ENCODE measurements at regions not wholly inside any gene's neighbourhood (a gene's known extent, or its start where the extent isn't known, plus 50 kb on each side); places are given as distances from the start of the nearest gene placed in this dataset.
"Not testable (repeated sequence)": the region's sequence is repeated elsewhere in the genome, so short reads cannot be mapped to it uniquely, and the experiment has no call there.

DNA sequence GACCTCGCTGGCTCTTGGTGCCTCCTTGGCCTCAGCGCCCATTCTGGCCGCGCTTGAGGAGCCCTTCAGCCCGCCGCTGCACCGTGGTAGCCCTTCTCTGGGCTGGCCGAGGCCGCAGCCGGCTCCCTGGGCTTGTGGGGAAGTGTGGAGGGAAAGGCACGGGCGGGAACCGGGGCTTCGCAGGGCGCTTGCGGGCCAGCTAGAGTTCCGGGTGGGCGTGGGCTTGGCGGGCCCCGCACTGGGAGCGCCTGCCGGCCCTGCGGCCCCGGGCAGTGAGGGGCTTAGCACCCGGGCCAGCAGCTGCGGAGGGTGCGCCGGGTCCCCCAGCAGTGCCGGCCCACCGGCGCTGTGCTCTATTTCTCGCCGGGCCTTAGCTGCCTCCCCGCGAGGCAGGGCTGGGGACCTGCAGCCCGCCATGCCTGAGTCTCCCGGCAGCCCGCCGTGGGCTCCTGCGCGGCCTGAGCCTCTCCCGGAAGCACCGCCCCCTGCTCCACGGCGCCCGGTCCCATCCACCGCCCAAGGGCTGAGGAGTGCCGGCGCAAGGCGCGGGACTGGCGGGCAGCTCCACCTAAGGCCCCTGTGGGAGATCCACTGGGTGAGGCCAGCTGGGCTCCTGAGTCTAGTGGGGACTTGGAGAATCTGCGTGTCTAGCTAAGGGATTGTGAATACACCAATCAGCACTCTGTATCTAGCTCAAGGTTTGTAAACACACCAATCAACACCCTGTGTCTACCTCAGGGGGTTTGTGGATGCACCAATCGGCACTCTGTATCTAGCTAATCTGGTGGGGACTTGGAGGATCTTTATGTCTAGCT, 141.1 kb downstream of the SLCO4C1 start:
- DNase-seq, result not testable (repeated sequence)

DNA sequence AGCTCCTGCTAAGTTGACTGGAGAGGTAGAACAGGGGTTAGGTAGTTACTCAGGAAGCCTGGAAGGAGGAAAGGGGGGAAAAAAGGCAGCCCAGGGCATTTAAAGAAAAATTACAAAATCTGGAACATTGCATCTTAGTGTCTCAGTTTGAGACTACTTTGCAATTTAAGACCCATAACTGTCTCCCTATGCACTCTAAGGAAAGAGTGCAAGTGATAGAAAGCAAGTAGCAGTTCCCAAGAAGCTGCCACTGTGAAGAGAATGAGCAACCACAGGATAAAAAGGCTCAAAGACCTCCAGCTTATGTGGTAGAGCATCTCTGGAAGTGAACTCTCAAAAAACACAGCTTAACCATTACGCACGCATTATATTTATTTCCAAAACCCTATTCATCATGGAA, 141.8 kb downstream of the SLCO4C1 start:
- no peak for DNase-seq

DNA sequence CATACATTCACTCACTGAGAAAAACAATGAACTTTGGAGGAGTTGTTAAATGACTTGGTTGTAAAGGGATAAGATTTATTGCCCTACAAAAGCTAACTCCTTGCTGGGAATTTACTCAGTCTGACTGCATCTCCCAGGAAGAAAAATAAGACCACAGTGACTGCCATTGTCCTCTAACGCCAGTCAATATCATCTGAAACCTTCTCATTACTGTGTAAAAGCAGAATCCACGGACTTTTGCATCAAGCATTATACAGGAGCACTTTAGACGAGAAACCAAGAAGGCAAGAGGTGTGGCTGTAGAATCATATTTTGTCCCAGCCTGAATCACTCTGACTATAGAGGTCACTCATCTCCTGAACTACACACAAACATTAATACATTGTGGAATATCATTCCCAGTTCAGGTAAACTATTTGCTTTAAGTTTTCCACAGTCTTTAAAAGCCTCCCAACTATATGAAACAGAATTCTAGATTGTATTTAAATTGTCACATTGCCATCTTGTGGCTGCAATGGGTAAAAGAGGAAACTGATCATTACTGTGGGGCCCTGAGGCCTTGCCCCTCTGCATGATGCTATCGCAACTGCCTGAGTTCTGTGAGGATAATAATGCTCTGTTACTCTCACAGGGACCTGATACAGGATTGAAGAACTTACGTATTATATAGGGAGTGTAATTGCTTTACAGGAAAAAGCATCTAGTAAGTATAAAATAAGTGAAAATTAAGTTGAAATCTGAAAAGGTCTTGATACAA, 142.9 kb downstream of the SLCO4C1 start:
- DNase-seq, result peak; percentile 4

DNA sequence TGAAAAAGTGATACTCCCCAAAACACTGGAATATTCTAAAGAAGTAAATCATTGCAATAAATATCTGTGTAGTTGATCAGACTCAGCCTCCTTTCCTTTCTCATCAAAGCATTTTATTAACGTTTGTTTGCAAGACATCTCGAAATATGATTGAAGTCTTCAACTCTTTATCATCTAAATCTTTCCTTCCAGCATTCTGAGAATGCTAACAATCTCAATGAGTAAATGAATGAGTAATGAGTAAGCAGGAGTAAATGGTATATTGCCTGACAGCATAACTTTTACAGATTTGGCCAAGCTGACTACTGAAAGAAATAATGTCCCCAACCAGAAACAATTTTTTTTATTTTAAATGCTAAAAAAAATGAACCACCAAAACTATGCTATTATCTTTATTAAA, 157.1 kb downstream of the SLCO4C1 start:
- no peak for DNase-seq

DNA sequence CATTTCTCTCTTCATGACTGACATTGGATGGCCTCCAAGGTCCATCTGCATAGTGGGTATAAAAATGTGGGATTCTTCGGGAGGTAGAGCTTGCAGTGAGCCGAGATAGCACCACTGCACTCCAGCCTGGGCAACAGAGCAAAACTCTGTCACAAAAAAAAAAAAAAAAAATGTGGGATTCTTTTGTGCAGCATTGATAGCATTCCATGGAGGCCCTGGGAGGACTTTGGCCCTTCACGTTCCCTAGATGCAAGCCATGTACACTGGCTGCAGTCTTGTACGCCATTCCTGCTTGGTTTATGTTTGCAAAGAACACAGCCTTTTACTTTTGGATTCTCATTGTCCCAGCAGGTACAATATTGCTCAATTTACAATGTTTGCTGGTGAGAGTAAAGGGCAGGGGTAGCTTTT, 157.8 kb downstream of the SLCO4C1 start:
- no peak for DNase-seq

DNA sequence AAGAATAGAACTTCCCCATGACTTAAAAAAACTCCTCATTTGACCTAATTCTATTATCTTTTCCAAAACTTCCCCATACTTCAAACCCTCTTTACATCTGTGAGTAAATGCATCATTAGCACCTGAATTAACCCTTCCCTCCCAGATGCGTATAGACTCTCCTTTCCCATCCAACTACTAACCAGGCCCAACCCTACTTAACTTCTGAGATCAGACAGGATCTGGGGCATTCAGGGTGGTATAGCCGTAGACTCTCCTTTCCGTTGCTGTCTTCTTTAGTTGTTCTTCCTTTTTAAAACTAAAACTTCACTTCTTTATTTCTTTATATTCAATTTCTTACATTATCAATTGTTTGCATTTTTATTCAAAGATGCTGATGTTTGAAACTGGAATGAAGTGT, 165.2 kb downstream of the SLCO4C1 start:
- no peak for DNase-seq

DNA sequence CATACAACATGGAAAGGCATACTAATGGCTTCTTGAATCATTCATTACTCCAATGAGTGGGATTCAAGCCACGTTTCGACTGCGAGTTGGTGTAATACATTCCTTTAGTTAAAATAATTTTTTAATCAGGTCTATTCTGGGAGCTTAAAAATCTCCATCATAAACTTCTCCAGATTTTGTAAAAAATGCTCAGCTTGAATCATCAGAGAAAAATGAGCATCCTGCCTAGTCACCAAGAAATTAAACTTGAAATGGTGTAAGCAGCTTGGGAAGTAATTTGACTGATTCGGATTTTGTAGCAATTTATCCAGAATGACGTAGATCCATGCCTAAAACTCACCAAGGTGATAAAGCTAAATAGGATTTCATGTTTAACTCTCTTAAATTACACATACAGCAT, 165.7 kb downstream of the SLCO4C1 start:
- DNase-seq, result no peak

DNA sequence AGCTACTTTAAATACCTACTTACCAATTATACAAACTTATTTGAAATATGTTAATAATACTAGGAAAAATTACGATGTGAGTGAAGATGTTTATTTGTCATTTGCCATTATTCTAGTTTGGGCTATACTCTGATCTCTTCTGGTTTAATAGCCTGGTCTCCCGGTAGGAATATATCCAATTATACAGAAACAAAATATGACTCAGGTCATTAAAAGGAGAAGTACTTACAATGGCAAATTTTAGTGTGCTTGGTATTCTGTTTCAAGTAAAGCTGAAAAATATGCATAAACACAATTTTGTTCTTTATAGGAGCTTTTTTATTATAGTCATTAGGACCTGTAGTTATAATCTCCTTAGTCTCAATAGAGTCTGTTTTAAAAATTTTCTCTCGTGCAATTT, 176.8 kb downstream of the SLCO4C1 start:
- DNase-seq, result no peak

DNA sequence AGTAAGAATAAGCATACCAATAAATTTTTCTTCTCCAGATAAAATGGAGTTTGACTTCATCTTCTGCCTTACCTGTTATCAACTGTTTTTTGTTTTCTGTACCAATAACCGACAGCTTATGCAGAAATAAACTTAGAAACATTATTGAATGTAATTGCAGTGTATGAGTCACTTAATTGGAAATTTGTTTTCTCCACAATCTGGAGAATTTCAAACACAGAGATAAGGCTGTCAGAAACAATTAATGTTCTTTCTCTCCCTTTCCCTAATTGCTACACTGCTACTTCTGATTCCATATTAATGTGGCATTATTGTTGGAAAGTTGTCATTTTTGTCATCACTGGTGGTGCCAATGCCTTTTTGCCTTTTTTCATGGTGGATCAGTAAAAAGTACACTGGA, 180.3 kb downstream of the SLCO4C1 start:
- no peak for DNase-seq

DNA sequence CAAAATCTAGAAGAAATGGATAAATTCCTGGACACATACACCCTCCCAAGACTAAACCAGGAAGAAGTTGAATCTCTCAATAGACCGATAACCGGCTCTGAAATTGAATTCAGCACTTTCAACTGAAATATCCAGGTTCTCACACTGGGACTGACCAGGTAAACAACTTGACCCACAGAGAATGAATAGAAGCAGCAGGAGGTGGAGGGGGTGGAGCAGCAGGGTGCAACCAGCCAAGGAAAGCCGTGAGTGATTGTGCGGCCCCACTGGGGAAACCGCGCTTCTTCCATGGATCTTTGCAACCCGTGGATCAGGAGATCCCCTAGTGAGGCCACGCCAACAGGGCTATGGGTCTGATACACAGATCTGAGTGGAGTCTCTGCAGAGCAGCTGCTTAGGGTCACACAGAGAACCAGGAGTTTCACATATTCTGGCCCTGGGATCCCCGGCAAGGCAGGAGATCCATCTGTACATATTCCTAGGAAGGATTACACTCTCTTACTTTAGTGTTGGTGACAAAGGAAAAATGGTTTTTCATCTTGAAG, 181.5 kb downstream of the SLCO4C1 start:
- no peak for DNase-seq

DNA sequence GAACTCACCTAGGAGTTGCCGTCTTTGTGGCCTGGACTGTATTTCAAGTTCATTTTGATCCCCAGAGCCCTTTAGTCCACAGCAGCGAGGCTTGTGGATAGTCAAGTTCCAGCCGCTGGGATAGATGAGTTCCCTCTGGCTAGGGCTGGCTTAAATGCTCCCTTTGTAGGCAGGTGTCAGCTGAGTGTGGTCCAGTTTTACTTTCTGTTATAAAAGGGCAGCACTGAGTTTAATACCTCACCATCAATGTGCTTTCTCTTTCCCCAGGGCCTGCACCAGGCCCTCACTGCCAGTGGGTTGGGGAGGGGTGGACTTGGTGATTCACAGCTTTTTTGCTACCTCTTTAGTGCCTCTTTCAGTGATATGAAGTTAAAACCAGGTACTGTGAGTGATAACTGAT, 188.2 kb downstream of the SLCO4C1 start:
- no peak for DNase-seq

DNA sequence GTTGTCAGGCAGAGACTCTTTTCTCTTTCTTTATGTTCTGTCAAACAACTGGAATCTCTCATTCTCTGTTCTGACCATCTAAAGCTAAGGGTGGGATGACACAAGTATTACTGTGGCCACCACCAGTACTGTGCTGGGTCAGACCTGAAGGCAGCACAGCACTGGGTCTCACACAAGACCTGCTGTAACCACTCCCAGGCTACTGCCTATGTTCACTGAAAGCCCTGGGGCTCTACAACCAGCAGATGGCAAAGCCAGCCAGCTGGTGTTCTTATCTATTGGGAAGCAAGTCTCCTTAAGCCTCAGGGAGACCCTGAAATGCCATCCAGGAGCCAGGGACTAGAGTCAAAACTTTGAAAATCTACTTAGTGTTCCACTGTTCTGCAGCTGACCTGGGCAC, 189.5 kb downstream of the SLCO4C1 start:
- no peak for DNase-seq

DNA sequence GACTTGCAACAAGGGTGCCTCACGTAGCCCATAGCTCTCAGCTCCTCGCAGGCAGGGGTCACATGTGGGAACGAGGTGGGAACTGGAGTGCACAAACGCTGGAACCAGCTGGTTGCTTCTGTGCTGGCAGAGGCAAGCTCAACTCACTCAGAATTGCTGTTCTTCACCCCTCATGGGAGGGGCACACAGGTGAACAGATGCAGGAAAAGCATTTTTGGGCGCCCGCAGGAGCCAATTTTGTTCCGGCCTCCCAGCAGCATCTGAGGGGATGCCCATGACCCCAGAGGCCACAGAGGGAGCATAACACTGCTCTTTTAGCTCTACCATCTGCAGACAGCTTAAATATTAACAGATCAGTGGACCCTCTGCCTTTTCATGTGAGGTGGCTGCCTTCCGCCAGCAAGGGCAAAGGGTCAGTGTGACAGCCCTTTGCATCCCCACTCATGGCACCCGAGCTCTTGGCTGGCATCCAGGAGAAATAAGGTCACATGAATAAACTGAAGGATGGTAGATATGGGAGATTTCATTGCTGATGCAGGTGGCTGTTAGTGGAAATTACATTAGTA, 196.2 kb downstream of the SLCO4C1 start:
- DNase-seq, result no peak

DNA sequence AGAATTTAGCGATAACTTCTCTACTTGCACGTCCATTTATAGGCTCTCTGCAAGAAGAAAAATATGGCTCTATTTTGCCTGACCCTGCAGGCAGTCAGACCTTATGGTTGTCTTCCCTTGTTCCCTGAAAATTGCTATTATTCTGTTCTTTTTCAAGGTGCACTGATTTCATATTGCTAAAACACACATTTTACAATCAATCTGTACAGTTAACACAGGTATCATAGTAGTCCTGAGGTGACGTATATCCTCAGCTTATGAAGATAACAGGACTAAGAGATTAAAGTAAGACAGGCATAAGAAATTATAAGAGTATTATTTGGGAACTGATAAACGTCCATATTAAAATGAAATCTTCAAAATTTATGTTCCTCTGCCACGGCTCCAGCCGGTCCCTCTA, 197.0 kb downstream of the SLCO4C1 start:
- DNase-seq, result not testable (repeated sequence)

DNA sequence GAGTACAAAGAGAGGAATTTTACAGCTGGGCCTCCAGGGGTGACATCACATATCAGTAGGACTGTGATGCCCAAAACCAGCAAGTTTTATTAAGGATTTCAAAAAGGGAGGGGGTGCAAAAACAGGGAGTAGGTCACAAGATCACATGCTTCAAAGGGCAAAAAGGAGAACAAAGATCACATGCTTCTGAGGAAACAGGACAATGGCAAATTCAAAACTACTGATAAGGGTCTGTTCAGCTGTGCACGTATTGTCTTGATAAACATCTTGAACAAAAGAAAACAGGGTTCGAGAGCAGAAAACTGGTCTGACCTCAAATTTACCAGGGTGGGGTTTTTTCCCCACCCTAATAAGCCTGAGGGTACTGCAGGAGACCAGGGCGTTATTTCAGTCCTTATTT, 197.5 kb downstream of the SLCO4C1 start:
- not testable (repeated sequence) for DNase-seq

DNA sequence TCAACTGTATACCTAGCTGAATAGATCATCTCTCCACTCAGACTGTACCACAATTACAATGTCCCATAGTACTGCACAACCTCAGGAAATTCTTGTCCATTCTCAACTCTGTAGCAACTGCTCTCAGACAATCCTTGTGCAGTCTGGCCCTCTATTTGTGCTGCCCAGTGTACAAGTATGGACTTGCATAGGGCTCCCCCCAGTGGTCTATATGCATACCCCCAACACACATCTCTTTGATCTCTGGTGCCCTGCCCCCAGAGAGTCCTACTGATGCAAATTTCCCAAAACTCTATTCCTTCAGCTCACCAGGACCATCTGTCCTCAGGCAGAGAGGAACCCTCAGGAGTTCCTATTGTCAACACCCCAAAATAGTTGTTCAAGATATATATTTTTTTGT, 205.3 kb downstream of the SLCO4C1 start:
- DNase-seq, result no peak

DNA sequence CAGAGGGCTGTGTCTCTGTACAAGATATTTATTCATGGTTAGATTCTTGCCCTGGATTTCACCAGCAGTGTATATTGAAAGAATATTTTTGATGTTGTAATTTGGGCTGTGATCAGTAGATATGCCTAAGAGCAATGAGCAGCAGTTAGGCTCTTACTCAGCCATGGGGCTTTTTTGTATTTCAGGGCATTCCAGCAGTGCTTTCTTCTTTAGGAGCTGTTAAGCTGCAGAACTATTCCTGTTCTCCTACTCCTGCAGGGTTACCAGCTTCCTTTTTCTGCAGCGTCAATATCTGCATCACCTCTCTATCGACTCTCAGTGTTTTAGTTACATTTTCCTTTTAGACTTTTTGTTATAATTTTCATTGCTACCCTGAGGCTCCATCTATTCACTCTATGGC, 206.2 kb downstream of the SLCO4C1 start:
- no peak for DNase-seq

DNA sequence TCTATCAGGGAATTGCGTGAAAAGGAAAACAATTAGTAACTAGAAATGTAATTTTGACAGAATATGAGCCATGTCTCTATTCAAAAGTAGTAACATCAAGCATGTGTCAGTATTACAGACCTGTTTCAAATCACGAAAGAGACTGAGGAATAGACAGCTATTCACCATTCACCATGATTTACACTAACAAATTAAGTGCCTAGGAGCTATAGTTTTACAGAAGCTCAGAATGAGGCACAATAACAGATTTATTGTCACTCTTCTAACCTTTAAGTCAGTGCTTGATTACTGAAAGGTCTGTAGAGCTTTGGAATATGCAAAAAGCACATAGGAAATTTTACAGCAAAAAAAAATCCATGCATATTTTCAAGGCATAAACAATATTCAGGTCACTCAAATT, 208.2 kb downstream of the SLCO4C1 start:
- no peak for DNase-seq

DNA sequence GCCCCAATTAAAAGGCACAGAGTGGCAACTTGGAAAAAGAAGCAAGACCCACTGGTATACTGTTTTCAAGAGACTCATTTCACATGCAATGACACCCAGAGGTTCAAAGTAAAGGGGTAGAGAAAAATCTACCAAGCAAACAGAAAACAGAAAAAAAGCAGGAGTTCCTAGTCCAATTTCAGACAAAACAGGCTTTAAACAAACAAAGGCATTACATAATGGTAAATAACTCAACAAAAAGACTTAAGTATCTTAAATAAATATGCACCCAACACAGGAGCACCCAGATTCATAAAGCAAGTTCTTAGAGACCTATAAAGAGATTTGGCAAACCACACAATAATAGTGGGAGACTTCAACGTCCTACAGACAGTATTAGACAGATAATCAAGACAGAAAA, 215.8 kb downstream of the SLCO4C1 start:
- no peak for DNase-seq

DNA sequence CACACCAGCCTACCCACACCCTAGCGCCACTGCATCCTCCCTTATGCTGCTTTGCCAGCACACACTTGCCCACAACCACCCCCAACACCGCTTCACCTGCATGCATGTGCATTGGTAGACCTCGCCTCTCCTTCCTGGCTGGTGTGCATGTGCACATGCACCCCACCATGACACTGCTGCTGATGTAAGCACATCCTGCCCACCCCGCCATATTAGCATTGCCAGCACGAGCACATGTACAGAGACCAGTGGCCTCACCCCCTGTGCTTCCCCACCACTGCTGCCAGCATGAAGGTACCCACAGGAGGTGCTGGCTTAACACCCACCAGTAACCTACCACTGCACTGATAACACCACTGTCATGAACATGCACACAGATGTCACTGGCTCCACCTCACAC, 218.2 kb downstream of the SLCO4C1 start:
- no peak for DNase-seq

DNA sequence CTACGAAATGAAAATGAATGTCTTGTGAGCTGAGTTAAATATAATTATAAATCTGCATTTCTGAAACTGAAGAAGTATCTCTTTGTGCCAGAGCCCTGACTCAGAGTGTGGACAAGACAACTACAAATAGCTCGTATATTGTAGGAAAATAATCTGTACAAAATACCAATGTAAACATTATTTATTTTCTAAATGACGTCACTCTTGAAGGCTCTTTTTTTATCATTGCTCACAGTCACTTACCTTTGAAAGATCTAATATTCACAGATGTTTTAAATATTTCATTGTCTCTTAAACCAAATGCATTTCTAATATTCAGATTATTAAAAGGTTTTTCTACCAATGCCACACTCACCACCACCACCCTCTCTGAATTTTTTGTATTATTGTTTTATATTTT, 226.1 kb downstream of the SLCO4C1 start:
- DNase-seq, result no peak

DNA sequence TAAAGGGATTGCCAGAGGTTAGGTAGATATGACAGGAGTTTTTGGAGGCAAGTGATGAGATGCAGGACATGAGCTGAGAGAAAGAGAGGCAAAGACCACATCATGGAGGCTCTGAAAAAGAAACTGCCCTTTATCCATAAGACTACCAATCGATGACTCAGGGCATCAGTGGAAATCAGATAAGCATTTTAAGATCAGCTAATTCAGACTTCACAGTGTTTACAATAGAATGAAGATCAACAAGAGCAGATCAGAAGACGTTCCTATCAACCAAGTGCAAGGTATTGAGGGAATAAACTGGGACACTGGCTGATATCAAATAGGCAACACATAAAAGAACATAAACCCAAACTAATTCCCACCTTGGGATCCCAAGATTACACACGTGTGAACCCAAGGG, 227.2 kb downstream of the SLCO4C1 start:
- no peak for DNase-seq

DNA sequence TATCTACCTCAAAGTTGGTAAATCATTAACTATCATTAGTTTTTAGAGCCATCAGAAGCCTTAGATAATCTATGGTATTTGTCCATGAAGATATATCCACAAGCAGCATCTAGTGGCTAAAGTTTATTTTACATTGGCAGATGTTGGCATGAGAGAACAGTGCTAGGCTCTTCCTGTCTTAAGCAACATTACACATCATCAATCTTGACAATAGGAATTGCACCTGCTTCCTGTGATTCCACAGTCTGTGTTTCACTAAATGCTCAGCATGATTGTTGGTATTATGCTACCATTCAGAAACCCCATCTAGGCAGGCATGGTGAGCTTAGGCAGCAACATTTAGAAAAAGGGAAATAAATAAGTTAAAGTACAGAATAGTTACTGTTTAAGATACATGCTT, 246.6 kb downstream of the SLCO4C1 start:
- DNase-seq, result peak; percentile 61

DNA sequence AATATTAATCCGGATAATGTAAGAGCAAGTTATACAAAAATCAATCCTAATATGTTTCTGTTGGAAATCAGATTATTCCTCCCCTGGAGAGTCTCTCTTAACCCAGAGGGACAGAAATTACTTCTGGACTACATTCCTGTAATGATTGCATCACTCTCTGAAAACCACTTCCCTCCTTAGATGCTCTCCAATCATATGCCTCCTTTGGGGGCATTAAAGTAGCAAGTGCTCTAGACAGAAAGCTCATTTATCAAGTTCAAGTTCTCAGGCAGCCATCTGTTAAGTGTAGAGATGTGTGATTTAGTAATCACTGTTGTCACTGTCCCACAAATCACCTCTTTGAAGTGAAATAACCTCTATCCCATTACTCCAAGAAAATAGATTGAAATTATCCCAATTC, 247.1 kb downstream of the SLCO4C1 start:
- DNase-seq, result peak; percentile 82
